ENCODE measurements at regions not wholly inside any gene's neighbourhood (a gene's known extent, or its start where the extent isn't known, plus 50 kb on each side); places are given as distances from the start of the nearest gene placed in this dataset.

DNA sequence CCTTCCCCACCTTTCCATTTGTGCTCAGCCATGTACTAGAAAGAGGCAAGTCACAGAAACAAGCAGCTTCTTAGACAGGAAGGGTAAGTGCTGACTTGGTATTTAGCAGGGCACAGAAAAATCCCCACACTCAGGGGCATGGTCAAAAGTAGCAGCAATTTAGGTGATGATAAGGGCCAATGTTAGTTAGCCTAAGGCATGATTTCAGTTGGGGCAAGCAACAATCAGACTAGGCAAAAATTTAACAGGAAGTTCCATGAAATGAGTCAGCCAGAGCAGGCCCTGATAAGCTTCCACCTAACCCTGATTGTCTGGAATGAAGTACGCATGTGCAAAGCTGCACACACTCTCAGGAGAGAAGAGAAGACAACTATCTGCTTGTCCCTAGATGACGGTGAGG is 423.4 kb upstream of the UBE2E2 start:
- TF ChIP-seq, protein P1, sequence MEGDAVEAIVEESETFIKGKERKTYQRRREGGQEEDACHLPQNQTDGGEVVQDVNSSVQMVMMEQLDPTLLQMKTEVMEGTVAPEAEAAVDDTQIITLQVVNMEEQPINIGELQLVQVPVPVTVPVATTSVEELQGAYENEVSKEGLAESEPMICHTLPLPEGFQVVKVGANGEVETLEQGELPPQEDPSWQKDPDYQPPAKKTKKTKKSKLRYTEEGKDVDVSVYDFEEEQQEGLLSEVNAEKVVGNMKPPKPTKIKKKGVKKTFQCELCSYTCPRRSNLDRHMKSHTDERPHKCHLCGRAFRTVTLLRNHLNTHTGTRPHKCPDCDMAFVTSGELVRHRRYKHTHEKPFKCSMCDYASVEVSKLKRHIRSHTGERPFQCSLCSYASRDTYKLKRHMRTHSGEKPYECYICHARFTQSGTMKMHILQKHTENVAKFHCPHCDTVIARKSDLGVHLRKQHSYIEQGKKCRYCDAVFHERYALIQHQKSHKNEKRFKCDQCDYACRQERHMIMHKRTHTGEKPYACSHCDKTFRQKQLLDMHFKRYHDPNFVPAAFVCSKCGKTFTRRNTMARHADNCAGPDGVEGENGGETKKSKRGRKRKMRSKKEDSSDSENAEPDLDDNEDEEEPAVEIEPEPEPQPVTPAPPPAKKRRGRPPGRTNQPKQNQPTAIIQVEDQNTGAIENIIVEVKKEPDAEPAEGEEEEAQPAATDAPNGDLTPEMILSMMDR (IDR thresholded peaks at IDR 0.05): no peak
- H3K9me3 ChIP-seq: peaks cover 0 to 17% of the 10 kb centered on the region in 2 donors
- H3K27ac ChIP-seq: no peak overlapping the region

DNA sequence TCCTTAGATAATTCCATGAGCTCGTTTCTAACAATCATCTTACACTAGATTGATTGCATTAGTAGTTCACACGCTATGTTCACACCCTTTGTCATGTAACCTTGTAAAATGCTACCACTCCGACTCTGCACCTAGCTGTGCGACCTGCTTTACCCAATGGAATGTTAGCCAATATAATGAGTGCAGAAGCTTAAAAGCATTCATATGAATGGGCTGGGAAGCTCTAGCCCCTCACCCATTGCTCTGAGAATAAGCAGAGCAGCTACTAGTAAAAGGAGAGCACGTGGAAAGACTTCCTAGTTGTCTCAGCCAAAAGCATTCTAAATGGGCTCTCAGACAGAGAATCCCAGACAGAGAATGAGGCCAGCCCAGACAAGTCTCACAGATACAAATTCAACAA is 410.6 kb upstream of the UBE2E2 start:
- H3K27ac ChIP-seq: no peak overlapping the region
- no peaks in the 10 kb centered on the region for H3K4me1 ChIP-seq
- no peaks in the 10 kb centered on the region for H3K27me3 ChIP-seq
- H3K9me3 ChIP-seq: no peaks in the 10 kb centered on the region
- H3K36me3 ChIP-seq: no peaks in the 10 kb centered on the region
- no peak overlapping the region for H3K4me3 ChIP-seq
- no peak for DNase-seq (ENCODE audit: low spot score)
- TF ChIP-seq, protein P1 (IDR thresholded peaks at IDR 0.05): no peak

More for the DNA sequence above, 423.4 kb upstream of the UBE2E2 start:
- no peaks in the 10 kb centered on the region for H3K4me1 ChIP-seq
- H3K27me3 ChIP-seq: no peaks in the 10 kb centered on the region
- H3K36me3 ChIP-seq: no peaks in the 10 kb centered on the region
- H3K4me3 ChIP-seq: no peak overlapping the region
- DNase-seq (ENCODE audit: low spot score): no peak

DNA sequence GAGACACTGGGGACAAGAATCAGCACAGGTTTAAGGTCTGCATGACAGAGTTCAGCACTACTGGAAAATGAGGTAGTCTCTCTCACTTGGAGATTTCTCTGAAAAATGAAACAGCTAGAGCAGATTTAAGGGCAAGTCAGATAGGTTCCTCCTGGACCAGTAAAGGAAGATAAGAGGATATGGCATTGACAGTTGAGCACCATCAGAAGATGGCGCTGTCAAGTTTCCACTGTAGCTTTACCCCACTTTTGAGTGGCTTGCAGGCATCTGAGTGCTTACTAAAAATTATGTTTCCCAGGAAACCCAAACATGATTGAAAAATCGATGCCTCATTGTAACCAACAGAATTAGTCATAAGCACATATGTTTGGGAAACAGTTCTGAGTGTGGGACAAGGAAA is 407.2 kb upstream of the UBE2E2 start:
- Histone ChIP-seq H3K4me3 (no peak overlapping the region), H3K27ac (no peak overlapping the region), H3K27me3 (no peaks in the 10 kb centered on the region), H3K9me3 (no peaks in the 10 kb centered on the region), H3K36me3 (no peaks in the 10 kb centered on the region), H3K4me1 (no peaks in the 10 kb centered on the region)
- TF ChIP-seq, protein P1 (IDR thresholded peaks at IDR 0.05): no peak
- DNase-seq (ENCODE audit: low spot score): no peak

DNA sequence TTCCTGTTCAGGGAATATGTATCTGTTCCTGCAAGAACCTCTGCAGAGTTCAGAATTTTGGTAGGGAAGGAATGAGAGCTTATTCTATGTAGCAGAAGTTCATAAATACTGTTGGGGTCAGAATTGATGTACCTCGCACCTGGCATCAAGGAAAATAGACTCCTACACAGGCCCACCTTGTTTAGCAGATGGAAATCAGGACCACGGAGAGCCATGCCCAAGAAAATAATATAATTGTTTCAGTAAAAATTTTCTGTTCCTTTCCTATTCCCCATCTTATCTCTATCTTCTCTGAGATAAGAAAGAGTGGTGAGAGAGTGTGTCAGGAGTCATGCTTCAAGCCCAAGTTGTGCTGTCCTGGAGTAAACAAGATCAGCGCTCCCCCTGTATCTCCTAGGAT is 404.7 kb upstream of the UBE2E2 start:
- Histone ChIP-seq H3K4me1 (no peaks in the 10 kb centered on the region), H3K36me3 (no peaks in the 10 kb centered on the region), H3K4me3 (no peak overlapping the region), H3K27me3 (no peaks in the 10 kb centered on the region), H3K27ac (no peak overlapping the region), H3K9me3 (no peaks in the 10 kb centered on the region)
- TF ChIP-seq, protein P1 (IDR thresholded peaks at IDR 0.05): no peak
- DNase-seq (ENCODE audit: low spot score): no peak

DNA sequence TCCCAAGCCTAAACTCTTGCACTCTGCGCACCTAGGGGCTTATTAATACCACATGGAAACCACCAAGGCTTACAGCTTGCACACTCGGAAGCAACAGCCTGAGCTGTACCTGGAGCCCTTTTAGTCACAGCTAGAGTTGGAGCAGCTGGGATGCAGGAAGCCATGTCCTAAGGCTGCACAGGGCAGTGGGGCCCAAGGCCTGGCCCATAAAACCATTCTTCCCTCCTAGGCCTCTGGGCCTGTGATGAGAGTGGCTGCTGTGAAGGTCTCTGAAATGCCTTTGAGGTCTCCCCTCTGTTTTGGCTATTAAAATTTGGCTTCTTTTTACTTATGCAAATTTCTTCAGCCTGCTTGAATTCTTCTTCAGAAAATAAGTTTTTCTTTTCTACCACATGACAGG is 383.9 kb upstream of the UBE2E2 start:
- TF ChIP-seq, protein P1 (IDR thresholded peaks at IDR 0.05): no peak
- Histone ChIP-seq H3K9me3 (no peaks in the 10 kb centered on the region), H3K36me3 (no peaks in the 10 kb centered on the region), H3K27ac (no peak overlapping the region), H3K4me1 (no peaks in the 10 kb centered on the region), H3K27me3 (no peaks in the 10 kb centered on the region), H3K4me3 (no peak overlapping the region)
- no peak for DNase-seq (ENCODE audit: low spot score)

DNA sequence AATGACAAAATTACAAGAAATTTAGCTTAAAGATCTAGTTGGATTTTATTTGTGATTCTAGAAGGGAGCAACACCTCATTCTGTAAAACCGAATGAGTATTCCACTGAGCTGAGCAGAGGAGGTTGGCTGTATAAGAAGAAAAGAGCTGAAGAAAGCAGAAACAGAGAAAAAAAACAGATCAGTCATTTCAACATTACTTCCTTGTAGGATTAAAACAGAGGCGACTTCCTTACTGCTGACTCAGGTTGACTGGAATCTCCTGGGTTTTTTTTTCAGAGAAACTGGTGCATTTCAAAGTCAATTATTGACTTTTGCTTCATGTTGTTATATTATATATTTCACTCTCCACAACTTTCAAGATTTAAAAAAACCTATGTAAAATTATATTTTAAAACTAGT is 368.1 kb upstream of the UBE2E2 start:
- Histone ChIP-seq H3K4me3 (no peak overlapping the region), H3K36me3 (no peaks in the 10 kb centered on the region), H3K9me3 (no peaks in the 10 kb centered on the region), H3K4me1 (no peaks in the 10 kb centered on the region), H3K27ac (no peak overlapping the region), H3K27me3 (no peaks in the 10 kb centered on the region)
- TF ChIP-seq, protein P1 (IDR thresholded peaks at IDR 0.05): no peak
- no peak for DNase-seq (ENCODE audit: low spot score)
